ENCODE measurements at regions not wholly inside any gene's neighbourhood (a gene's known extent, or its start where the extent isn't known, plus 50 kb on each side); places are given as distances from the start of the nearest gene placed in this dataset.

DNA sequence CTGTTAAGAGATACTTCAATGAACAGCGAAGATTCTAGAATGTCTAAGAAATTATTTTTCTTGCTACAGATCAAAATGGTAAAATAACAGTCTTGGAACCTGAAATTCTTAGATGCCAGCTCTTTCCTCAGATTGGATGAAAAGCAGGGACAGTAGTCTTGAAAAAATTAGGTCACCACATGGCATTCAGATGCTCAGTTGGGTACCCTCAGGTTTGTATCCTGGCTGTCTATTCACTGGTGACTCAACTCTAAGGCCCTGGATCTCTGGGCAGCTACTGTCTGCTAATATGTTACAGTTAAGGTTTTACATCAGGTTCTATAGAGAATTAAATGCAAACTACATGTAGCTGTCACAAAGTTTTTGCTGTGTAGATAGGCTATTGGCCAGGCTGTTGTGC, 528.9 kb upstream of the ADAMTS5 start:
- intact Hi-C loops (cut with micrococcal nuclease), result no loop called here
- WGBS (ENCODE audit: insufficient coverage), result no CpG with 5 or more reads among the region's 1 CpG
- no peak for DNase-seq
- H3K36me3 ChIP-seq (replicated peaks in 1 of 2; ENCODE audit: control insufficient read depth in 1 of 2, insufficient read depth in 2 of 2, low read length in 2 of 2), result no peaks in the 10 kb centered on the region
- H3K4me2 ChIP-seq (replicated peaks; ENCODE audit: extremely low read depth, low read length, poor library complexity, severe bottlenecking), result no peak overlapping the region
- Mint-ChIP-seq H3K4me3 (no peak overlapping the region), H3K4me1 (no peaks in the 10 kb centered on the region), H3K36me3 (no peaks in the 10 kb centered on the region), H3K27ac (no peak overlapping the region), H3K9me3 (peaks cover 0 to 5% (median 3%) of the 10 kb centered on the region in 7 donors), H3K27me3 (ENCODE audit: low read depth in 3 of 3) (peaks cover 0 to 2% (median 0%) of the 10 kb centered on the region in 3 donors)
- no peaks in the 10 kb centered on the region for H3K4me1 ChIP-seq (ENCODE audit: control insufficient read depth in 1 of 2, insufficient read depth in 2 of 2, low read length in 2 of 2)
- H3K9me3 ChIP-seq (replicated peaks in 1 of 2; ENCODE audit: control insufficient read depth in 1 of 2, insufficient read depth in 1 of 2, low read length in 2 of 2), result peaks cover 0 to 5% of the 10 kb centered on the region in 2 donors
- no peak overlapping the region for H3K27ac ChIP-seq (ENCODE audit: low read depth in 1 of 2, low read length in 2 of 2)
- TF ChIP-seq, protein P1, sequence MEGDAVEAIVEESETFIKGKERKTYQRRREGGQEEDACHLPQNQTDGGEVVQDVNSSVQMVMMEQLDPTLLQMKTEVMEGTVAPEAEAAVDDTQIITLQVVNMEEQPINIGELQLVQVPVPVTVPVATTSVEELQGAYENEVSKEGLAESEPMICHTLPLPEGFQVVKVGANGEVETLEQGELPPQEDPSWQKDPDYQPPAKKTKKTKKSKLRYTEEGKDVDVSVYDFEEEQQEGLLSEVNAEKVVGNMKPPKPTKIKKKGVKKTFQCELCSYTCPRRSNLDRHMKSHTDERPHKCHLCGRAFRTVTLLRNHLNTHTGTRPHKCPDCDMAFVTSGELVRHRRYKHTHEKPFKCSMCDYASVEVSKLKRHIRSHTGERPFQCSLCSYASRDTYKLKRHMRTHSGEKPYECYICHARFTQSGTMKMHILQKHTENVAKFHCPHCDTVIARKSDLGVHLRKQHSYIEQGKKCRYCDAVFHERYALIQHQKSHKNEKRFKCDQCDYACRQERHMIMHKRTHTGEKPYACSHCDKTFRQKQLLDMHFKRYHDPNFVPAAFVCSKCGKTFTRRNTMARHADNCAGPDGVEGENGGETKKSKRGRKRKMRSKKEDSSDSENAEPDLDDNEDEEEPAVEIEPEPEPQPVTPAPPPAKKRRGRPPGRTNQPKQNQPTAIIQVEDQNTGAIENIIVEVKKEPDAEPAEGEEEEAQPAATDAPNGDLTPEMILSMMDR (IDR thresholded peaks at IDR 0.05), result no peak
- no peak overlapping the region for H2AFZ ChIP-seq (ENCODE audit: insufficient read depth, low read depth, low read length, poor library complexity, severe bottlenecking)
- H3K9ac ChIP-seq (ENCODE audit: insufficient read depth, low read length, poor library complexity, severe bottlenecking), result no peak overlapping the region
- no peaks in the 10 kb centered on the region for H3K79me2 ChIP-seq (ENCODE audit: insufficient read depth, low read length)
- no peaks in the 10 kb centered on the region for H3K27me3 ChIP-seq (ENCODE audit: control insufficient read depth in 2 of 2, insufficient read depth in 2 of 2, low read length in 2 of 2)
- no peaks in the 10 kb centered on the region for H4K20me1 ChIP-seq (ENCODE audit: insufficient read depth, low read length)
- no peak overlapping the region for H3K4me3 ChIP-seq (replicated peaks in 1 of 3; ENCODE audit: low read depth in 2 of 3, low read length in 3 of 3)

DNA sequence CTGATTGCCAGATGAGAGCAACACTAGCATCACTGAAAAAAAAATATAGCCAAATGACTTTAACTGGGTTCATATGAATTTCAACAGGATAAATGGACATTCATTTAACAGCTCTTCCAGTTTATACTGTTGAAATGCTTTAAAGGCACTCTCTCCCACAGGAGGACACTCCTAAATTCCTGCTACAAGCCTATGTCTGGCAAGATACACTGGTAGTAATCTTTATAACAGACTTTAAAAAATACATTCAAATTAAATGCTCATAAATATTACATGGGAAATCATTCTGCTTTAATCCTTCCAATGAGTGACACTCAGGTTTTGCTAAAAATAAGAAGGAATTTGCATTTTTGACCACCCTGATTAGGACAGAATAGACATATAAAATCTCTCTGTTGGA, 526.7 kb upstream of the ADAMTS5 start:
- H3K9me3 ChIP-seq (replicated peaks in 1 of 2; ENCODE audit: control insufficient read depth in 1 of 2, insufficient read depth in 1 of 2, low read length in 2 of 2), result no peaks in the 10 kb centered on the region
- H3K27me3 Mint-ChIP-seq (ENCODE audit: low read depth in 3 of 3), result peaks cover 0 to 2% (median 0%) of the 10 kb centered on the region in 3 donors
- intact Hi-C loops (cut with micrococcal nuclease), result no loop called here

More for the DNA sequence above, 526.7 kb upstream of the ADAMTS5 start:
- Histone ChIP-seq H3K9ac (ENCODE audit: insufficient read depth, low read length, poor library complexity, severe bottlenecking) (no peak overlapping the region), H3K79me2 (ENCODE audit: insufficient read depth, low read length) (no peaks in the 10 kb centered on the region), H3K4me2 (replicated peaks; ENCODE audit: extremely low read depth, low read length, poor library complexity, severe bottlenecking) (no peak overlapping the region), H3K36me3 (replicated peaks in 1 of 2; ENCODE audit: control insufficient read depth in 1 of 2, insufficient read depth in 2 of 2, low read length in 2 of 2) (no peaks in the 10 kb centered on the region), H3K4me3 (replicated peaks in 1 of 3; ENCODE audit: low read depth in 2 of 3, low read length in 3 of 3) (no peak overlapping the region), H2AFZ (ENCODE audit: insufficient read depth, low read depth, low read length, poor library complexity, severe bottlenecking) (no peak overlapping the region), H3K27ac (ENCODE audit: low read depth in 1 of 2, low read length in 2 of 2) (no peak overlapping the region), H4K20me1 (ENCODE audit: insufficient read depth, low read length) (no peaks in the 10 kb centered on the region), H3K27me3 (ENCODE audit: control insufficient read depth in 2 of 2, insufficient read depth in 2 of 2, low read length in 2 of 2) (no peaks in the 10 kb centered on the region), H3K4me1 (ENCODE audit: control insufficient read depth in 1 of 2, insufficient read depth in 2 of 2, low read length in 2 of 2) (no peaks in the 10 kb centered on the region)
- TF ChIP-seq, protein P1 (IDR thresholded peaks at IDR 0.05), result no peak
- Mint-ChIP-seq H3K27ac (no peak overlapping the region), H3K9me3 (peaks cover 0 to 3% (median 0%) of the 10 kb centered on the region in 7 donors), H3K4me1 (no peaks in the 10 kb centered on the region), H3K36me3 (no peaks in the 10 kb centered on the region), H3K4me3 (no peak overlapping the region)
- DNase-seq, result no peak
